ENCODE measurements at regions not wholly inside any gene's neighbourhood (a gene's known extent, or its start where the extent isn't known, plus 50 kb on each side); places are given as distances from the start of the nearest gene placed in this dataset.

GRCh38 chr20:39691151-39691862 is 729.2 kb downstream of the DHX35 start:
- H3K9ac ChIP-seq = no peak overlapping the region
- no peak overlapping the region for H3K4me2 ChIP-seq (ENCODE audit: low read length)
- no peaks in the 10 kb centered on the region for H3K79me2 ChIP-seq
- TF ChIP-seq CTCF (IDR thresholded peaks at IDR 0.05) = no peak
- H3K27ac ChIP-seq = no peak overlapping the region
- H3K9me3 ChIP-seq (ENCODE audit: control insufficient read depth, low read length) = no peaks in the 10 kb centered on the region
- H2AFZ ChIP-seq = peak overlapping the region; percentile 41
- no peaks in the 10 kb centered on the region for H3K27me3 ChIP-seq (ENCODE audit: control insufficient read depth, insufficient read depth, low read length)
- H3K4me3 ChIP-seq (ENCODE audit: low read depth, low read length) = no peak overlapping the region
- peaks cover 3% of the 10 kb centered on the region for H3K4me1 ChIP-seq
- no peaks in the 10 kb centered on the region for H3K36me3 ChIP-seq (ENCODE audit: control insufficient read depth, insufficient read depth, low read length)

GRCh38 chr20:39676857-39677391 is 714.8 kb downstream of the DHX35 start:
- Histone ChIP-seq H2AFZ (no peak overlapping the region), H3K27me3 (ENCODE audit: control insufficient read depth, insufficient read depth, low read length) (no peaks in the 10 kb centered on the region), H3K9ac (no peak overlapping the region), H3K9me3 (ENCODE audit: control insufficient read depth, low read length) (no peaks in the 10 kb centered on the region), H3K79me2 (no peaks in the 10 kb centered on the region), H3K4me1 (no peaks in the 10 kb centered on the region), H3K27ac (no peak overlapping the region), H3K4me2 (ENCODE audit: low read length) (no peak overlapping the region), H3K4me3 (ENCODE audit: low read depth, low read length) (no peak overlapping the region), H3K36me3 (ENCODE audit: control insufficient read depth, insufficient read depth, low read length) (no peaks in the 10 kb centered on the region)
- TF ChIP-seq CTCF (IDR thresholded peaks at IDR 0.05) = no peak

GRCh38 chr20:39676241-39676640 is 714.1 kb downstream of the DHX35 start:
- H3K9ac ChIP-seq = no peak overlapping the region
- no peak overlapping the region for H3K4me3 ChIP-seq (ENCODE audit: low read depth, low read length)
- H3K79me2 ChIP-seq = no peaks in the 10 kb centered on the region
- no peak overlapping the region for H2AFZ ChIP-seq
- no peak for TF ChIP-seq CTCF (IDR thresholded peaks at IDR 0.05)
- no peak overlapping the region for H3K27ac ChIP-seq
- H3K36me3 ChIP-seq (ENCODE audit: control insufficient read depth, insufficient read depth, low read length) = no peaks in the 10 kb centered on the region
- no peak overlapping the region for H3K4me2 ChIP-seq (ENCODE audit: low read length)
- no peaks in the 10 kb centered on the region for H3K4me1 ChIP-seq
- no peaks in the 10 kb centered on the region for H3K27me3 ChIP-seq (ENCODE audit: control insufficient read depth, insufficient read depth, low read length)
- no peaks in the 10 kb centered on the region for H3K9me3 ChIP-seq (ENCODE audit: control insufficient read depth, low read length)

- Histone ChIP-seq H3K4me1 (peaks cover under 1% of the 10 kb centered on the region), H3K79me2 (no peaks in the 10 kb centered on the region), H3K4me2 (ENCODE audit: low read length) (no peak overlapping the region), H3K36me3 (ENCODE audit: control insufficient read depth, insufficient read depth, low read length) (no peaks in the 10 kb centered on the region), H3K9me3 (ENCODE audit: control insufficient read depth, low read length) (no peaks in the 10 kb centered on the region), H3K27ac (no peak overlapping the region), H3K4me3 (ENCODE audit: low read depth, low read length) (no peak overlapping the region), H3K27me3 (ENCODE audit: control insufficient read depth, insufficient read depth, low read length) (no peaks in the 10 kb centered on the region), H2AFZ (peak overlapping the region; percentile 47), H3K9ac (no peak overlapping the region)
- TF ChIP-seq CTCF (IDR thresholded peaks at IDR 0.05) = no peak
These were observed 712.7 kb downstream of the DHX35 start for GRCh38 chr20:39674842-39675241.

GRCh38 chr20:39670988-39671387 is 708.8 kb downstream of the DHX35 start:
- H3K79me2 ChIP-seq = no peaks in the 10 kb centered on the region
- no peak overlapping the region for H3K4me2 ChIP-seq (ENCODE audit: low read length)
- H3K4me1 ChIP-seq = peaks cover 8% of the 10 kb centered on the region
- no peak overlapping the region for H2AFZ ChIP-seq
- H3K36me3 ChIP-seq (ENCODE audit: control insufficient read depth, insufficient read depth, low read length) = no peaks in the 10 kb centered on the region
- H3K9me3 ChIP-seq (ENCODE audit: control insufficient read depth, low read length) = no peaks in the 10 kb centered on the region
- no peak overlapping the region for H3K27ac ChIP-seq
- no peak for TF ChIP-seq CTCF (IDR thresholded peaks at IDR 0.05)
- H3K4me3 ChIP-seq (ENCODE audit: low read depth, low read length) = no peak overlapping the region
- no peaks in the 10 kb centered on the region for H3K27me3 ChIP-seq (ENCODE audit: control insufficient read depth, insufficient read depth, low read length)
- H3K9ac ChIP-seq = no peak overlapping the region

Data from parathyroid adenoma (tissue), 2 donors.